GM12873 (cell line): ENCODE measurements at regions not wholly inside any gene's neighbourhood (a gene's known extent, or its start where the extent isn't known, plus 50 kb on each side); places are given as distances from the start of the nearest gene placed in this dataset.

Experiments used
- TF ChIP-seq, protein P1 (sequence below): IDR thresholded peaks from 2 replicates; pipeline ENCODE4 v1.5.1; 2012; ENCODE audit warnings: low read depth, mild to moderate bottlenecking, moderate library complexity, low read length, control low read depth; ENCODE audit not compliant: insufficient read depth; ENCODE audit errors: missing control alignments

DNA sequence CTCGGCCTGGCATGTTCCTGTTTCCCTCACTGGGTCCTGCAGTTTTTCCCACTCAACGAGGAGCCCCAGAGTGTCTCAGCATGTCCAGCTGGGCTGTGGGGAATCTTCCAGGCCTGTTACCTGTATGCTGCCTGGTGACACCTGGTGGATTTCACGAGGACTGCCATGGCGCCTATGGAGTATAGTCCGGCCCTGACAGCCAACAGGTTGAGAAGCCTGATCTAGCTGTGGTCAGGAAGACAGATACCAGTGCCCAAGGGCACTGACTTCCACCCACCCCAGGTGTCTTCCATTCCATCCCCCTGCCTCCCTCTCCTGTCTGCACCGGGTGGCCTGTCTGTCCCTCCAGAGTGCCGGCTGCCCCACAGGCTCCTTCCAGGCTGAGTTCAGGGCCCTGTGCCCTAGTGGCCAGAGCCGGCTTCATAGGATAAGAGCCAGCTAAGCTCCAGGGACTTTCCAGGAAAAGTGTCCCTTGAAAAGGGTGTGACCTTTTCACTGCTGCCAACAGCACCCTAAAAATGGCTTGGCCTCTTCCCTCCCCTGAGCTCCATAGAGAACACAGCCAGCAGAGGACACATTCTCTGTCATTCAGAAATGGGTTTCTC lies 129.4 kb upstream of the AKAP13 start:
- TF ChIP-seq, protein P1, sequence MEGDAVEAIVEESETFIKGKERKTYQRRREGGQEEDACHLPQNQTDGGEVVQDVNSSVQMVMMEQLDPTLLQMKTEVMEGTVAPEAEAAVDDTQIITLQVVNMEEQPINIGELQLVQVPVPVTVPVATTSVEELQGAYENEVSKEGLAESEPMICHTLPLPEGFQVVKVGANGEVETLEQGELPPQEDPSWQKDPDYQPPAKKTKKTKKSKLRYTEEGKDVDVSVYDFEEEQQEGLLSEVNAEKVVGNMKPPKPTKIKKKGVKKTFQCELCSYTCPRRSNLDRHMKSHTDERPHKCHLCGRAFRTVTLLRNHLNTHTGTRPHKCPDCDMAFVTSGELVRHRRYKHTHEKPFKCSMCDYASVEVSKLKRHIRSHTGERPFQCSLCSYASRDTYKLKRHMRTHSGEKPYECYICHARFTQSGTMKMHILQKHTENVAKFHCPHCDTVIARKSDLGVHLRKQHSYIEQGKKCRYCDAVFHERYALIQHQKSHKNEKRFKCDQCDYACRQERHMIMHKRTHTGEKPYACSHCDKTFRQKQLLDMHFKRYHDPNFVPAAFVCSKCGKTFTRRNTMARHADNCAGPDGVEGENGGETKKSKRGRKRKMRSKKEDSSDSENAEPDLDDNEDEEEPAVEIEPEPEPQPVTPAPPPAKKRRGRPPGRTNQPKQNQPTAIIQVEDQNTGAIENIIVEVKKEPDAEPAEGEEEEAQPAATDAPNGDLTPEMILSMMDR, result peak; percentile 25

DNA sequence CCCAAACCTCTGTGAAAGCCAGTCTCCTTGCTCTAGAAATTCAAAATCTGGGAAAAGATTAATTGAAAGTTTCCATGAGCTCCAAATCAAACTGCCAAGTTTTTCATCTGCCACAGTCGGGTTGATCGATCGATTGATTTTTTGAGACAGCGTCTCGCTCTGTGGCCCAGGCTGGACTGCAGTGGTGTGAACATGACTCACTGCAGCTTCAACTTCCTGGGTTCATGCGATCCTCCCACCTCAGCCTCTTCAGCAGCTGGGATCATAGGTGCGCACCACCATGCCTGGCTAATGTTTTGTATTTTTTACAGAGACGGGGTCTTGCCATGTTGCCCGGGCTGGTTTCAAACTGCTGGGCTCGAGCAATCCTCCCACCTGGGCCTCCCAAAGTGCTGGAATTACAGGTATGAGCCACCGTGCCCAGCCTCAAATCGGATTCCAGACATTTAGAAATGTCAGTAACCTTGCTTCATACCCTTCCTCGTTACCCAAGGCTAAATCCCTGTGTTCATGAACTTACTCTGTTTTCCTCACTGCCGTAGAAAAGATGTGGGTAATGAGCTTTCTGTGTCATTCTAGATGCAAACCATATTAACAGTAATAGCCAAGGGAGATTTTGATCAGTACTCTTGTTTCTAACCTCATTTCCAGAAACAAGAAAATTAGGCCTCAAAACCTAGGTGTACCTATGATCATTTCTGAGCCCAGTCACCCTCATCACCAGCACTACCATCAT lies 105.9 kb upstream of the AKAP13 start:
- TF ChIP-seq, protein P1, result no peak

DNA sequence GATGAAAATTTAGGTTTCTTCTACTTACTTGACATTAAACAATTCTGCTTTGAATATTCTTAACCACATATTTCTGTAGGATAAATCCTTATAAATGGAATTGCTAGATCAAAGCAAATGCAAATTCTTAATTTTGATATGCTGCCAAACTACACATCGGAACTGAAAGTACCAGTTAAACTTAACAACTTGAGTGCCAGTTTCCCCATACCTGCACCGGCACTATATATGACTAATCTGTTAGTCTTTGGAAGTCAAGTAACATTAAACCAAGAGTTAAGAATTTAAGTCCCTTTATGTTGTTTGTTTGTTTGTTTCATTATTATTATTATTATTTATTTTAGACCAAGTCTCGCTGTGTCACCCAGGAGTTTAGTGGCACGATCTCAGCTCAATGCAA lies 103.9 kb upstream of the AKAP13 start:
- TF ChIP-seq, protein P1, result no peak

DNA sequence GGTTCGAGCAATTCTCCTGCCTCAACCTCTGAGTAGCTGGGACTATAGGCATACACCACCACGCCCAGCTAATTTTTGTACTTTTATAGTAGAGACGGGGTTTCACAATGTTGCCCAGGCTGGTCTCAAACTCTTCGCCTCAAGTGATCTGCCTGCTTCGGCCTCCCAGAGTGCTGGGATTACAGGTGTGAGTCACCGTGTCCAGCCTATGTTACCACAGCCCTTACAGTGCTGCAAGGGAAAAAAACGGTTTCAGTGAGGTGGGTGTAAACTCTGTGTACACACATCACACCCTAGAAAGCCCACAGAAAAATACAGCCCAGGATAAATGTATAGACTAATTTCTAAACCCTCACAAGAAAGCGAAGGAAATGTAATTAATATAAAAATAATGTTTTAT lies 103.5 kb upstream of the AKAP13 start:
- TF ChIP-seq, protein P1, result no peak

DNA sequence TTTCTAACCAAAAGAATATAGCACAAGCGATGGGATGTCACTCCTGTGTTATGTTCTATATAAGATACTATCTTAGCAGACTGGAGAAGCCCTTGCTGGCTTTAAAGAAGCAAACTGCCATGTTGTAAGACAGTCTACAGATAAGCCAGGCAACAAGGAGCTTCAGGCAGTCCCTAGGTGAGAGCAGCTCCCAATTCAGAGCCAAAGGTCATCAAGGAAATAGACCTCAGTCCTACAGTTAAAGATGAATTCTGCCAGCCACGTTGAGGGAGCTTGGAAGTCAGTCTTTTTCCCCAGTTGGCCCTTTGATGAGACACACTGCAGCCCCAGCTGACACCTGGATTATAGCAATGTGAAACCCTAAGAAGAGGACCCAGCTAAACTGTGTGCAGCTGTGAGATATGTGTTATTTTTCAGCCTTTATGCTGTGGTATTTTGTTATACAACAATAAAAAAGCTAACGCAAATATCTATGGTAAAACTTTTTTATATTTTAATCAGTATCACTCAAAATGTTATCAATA lies 102.5 kb upstream of the AKAP13 start:
- TF ChIP-seq, protein P1, result no peak

DNA sequence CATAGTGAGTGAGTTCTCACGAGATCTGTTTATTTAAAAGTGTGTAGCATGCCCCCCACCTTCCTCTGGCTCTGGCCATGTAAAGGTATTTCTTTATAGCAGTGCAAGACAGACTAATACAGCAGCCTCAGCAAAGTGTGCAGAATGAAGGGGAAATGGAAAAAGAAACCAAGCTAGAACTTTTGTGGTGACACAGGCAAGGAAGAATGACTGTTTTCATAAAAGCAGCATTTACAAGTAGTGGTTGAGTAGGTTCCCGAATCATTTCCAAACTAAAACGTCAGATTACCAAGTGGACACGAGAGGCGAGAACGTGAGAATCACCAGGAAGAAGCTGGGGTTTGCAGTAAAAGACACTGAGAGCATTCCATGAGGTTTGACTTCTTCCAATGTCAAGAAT lies 100.2 kb upstream of the AKAP13 start:
- TF ChIP-seq, protein P1, result no peak

DNA sequence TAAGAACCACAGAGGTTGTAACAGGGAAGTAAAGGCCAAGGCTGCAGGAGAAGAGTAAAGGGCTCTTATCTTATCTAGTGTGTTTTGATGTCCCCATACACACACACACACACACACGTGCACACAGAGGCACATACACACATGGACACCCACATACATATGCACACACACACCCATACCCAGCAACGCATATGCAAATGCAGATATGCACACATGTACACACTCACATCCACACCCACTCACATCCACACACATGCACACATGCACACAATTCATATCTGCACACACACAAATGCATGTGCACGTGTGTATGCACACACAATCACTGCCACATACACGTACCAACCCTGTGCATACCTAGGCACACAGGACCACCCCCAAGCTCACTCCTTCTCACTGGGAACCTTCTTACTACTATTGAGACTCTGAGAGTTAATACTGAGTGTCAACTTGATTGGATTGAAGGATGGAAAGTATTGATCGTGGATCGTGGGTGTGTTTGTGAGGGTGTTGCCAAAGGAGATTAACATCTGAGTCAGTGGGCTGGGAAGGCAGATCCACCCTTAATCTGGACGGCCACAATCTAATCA lies 99.0 kb upstream of the AKAP13 start:
- TF ChIP-seq, protein P1, result no peak
